ENCODE measurements at regions not wholly inside any gene's neighbourhood (a gene's known extent, or its start where the extent isn't known, plus 50 kb on each side); places are given as distances from the start of the nearest gene placed in this dataset.

DNA sequence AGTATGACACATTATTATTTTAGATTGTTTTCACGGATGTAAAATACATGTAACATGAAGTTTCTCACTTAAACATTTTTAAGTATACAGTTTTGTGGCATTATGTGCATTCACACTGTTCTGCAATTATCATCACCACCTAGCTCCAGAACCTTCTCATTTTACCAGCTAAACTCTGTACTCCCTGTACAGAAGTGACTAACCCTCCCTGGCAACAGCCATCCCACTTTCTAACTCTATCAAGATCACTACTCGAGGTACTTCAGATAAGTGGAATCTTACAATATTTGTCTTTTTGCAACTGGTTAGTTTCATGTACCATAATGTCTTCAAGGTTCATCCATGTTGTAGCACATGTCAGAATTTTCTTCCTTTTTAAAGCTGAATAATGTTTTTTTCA lies 116.3 kb upstream of the IGF1R start:
- TF ChIP-seq, protein P1, sequence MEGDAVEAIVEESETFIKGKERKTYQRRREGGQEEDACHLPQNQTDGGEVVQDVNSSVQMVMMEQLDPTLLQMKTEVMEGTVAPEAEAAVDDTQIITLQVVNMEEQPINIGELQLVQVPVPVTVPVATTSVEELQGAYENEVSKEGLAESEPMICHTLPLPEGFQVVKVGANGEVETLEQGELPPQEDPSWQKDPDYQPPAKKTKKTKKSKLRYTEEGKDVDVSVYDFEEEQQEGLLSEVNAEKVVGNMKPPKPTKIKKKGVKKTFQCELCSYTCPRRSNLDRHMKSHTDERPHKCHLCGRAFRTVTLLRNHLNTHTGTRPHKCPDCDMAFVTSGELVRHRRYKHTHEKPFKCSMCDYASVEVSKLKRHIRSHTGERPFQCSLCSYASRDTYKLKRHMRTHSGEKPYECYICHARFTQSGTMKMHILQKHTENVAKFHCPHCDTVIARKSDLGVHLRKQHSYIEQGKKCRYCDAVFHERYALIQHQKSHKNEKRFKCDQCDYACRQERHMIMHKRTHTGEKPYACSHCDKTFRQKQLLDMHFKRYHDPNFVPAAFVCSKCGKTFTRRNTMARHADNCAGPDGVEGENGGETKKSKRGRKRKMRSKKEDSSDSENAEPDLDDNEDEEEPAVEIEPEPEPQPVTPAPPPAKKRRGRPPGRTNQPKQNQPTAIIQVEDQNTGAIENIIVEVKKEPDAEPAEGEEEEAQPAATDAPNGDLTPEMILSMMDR (IDR thresholded peaks at IDR 0.05; ENCODE audit: insufficient read depth, low read length, poor library complexity, severe bottlenecking) = no peak
- no peak for TF ChIP-seq EZH2phosphoT487 (conservative IDR thresholded peaks at IDR 0.05; ENCODE audit: low read length)
